Hepatocyte (in vitro differentiated cells): ENCODE measurements at regions not wholly inside any gene's neighbourhood (a gene's known extent, or its start where the extent isn't known, plus 50 kb on each side); places are given as distances from the start of the nearest gene placed in this dataset.

Experiments used
- DNase-seq: peaks from one replicate; pipeline ENCODE4 v3.0.0-alpha.2; 2016; ENCODE audit warnings: low spot score
- H2AFZ ChIP-seq: fragments of 200-600 bp; sonication (generic); 2 replicates; pipeline ENCODE4 v1.6.0; 2016; ENCODE audit warnings: antibody characterized with exemption, mild to moderate bottlenecking
- H3K27ac ChIP-seq: fragments of 200-600 bp; sonication (generic); 2 replicates; pipeline ENCODE4 v1.5.1; 2016; ENCODE audit warnings: mild to moderate bottlenecking
- H3K27me3 ChIP-seq: fragments of 200-600 bp; sonication (generic); 2 replicates; pipeline ENCODE4 v1.6.1; 2016
- H3K36me3 ChIP-seq: fragments of 200-600 bp; sonication (generic); replicated peaks from 2 replicates; pipeline ENCODE4 v1.5.1; 2016; ENCODE audit warnings: low read depth; ENCODE audit not compliant: insufficient read depth
- H3K4me1 ChIP-seq: fragments of 200-600 bp; sonication (generic); 2 replicates; pipeline ENCODE4 v1.5.1; 2016; ENCODE audit warnings: mild to moderate bottlenecking, moderate library complexity; ENCODE audit not compliant: insufficient read depth
- H3K4me2 ChIP-seq: fragments of 200-600 bp; sonication (generic); 2 replicates; pipeline ENCODE4 v1.6.0; 2016
- H3K4me3 ChIP-seq: fragments of 200-600 bp; sonication (generic); 2 replicates; pipeline ENCODE4 v1.5.1; 2016; ENCODE audit warnings: mild to moderate bottlenecking
- H3K79me2 ChIP-seq: fragments of 200-600 bp; sonication (generic); 2 replicates; pipeline ENCODE4 v1.6.0; 2017; ENCODE audit warnings: mild to moderate bottlenecking
- H3K9me2 ChIP-seq: fragments of 200-600 bp; sonication (generic); replicated peaks from 2 replicates; pipeline ENCODE4 v1.6.0; 2017; ENCODE audit warnings: mild to moderate bottlenecking; ENCODE audit not compliant: insufficient read depth
- H3K9me3 ChIP-seq: fragments of 200-600 bp; sonication (generic); 2 replicates; pipeline ENCODE4 v1.5.1; 2016; ENCODE audit warnings: low read depth, mild to moderate bottlenecking
- H4K20me1 ChIP-seq: fragments of 200-600 bp; sonication (generic); 2 replicates; pipeline ENCODE4 v1.6.0; 2016; ENCODE audit warnings: mild to moderate bottlenecking; ENCODE audit not compliant: insufficient read depth, poor library complexity, severe bottlenecking
- EZH2 ChIP-seq: fragments of 200-600 bp; sonication (generic); IDR thresholded peaks from 2 replicates; pipeline ENCODE4 v1.6.1; 2016; ENCODE audit warnings: antibody characterized with exemption, mild to moderate bottlenecking, borderline replicate concordance
- EZH2phosphoT487 ChIP-seq: fragments of 200-600 bp; sonication (generic); IDR thresholded peaks from one replicate; pipeline ENCODE4 v1.6.1; 2018; ENCODE audit warnings: antibody characterized with exemption, mild to moderate bottlenecking, low read depth, moderate library complexity; ENCODE audit not compliant: unreplicated experiment, severe bottlenecking
- WGBS: methylation state at CpG from one replicate; pipeline ENCODE4 v1.1.6; 2016; ENCODE audit warnings: low lambda C conversion rate; ENCODE audit errors: missing lambda C conversion rate; 5-methylcytosine and 5-hydroxymethylcytosine counted together
- TF ChIP-seq, protein P1 (sequence below): fragments of 200-600 bp; sonication (generic); IDR thresholded peaks from 2 replicates; pipeline ENCODE4 v1.5.1; 2016; ENCODE audit warnings: antibody characterized with exemption, mild to moderate bottlenecking; ENCODE audit not compliant: poor library complexity

DNA sequence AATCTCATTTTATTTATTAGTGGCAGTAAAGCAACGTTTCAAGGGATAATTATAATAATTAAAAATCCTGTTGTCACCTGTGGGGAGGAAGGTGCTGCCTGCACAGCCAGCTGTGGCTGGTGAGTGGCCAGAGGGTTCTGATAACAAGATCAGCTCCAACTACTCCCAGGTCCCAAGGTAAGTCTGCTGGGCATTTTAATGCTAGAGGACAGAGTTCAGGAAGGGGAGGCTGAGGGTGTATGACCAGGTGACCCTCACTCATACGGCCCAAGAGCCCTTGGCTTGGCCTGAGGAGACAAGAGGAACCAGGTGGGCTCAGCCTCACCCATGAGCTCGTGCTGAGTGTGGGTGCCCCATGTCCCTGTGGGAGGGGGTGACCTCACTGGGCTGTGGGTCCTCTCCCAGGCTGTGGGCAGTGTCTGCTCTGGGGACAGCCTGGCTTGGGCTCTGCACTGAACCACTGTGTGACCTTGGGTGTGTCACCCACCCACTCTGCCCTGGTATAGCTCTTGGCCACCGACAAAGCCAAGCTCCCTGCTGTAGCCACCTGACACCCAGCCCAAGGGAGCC, 223.8 kb downstream of the PTPRU start:
- no peaks in the 10 kb centered on the region for H3K27me3 ChIP-seq
- 49% methylated on average over 4 of the region's 4 CpGs for WGBS
- H3K9me3 ChIP-seq: no peaks in the 10 kb centered on the region
- H3K4me1 ChIP-seq: no peaks in the 10 kb centered on the region
- no peak overlapping the region for H3K4me3 ChIP-seq
- H2AFZ ChIP-seq: no peak overlapping the region
- no peak for DNase-seq
- no peaks in the 10 kb centered on the region for H4K20me1 ChIP-seq
- no peaks in the 10 kb centered on the region for H3K9me2 ChIP-seq
- TF ChIP-seq, protein P1, sequence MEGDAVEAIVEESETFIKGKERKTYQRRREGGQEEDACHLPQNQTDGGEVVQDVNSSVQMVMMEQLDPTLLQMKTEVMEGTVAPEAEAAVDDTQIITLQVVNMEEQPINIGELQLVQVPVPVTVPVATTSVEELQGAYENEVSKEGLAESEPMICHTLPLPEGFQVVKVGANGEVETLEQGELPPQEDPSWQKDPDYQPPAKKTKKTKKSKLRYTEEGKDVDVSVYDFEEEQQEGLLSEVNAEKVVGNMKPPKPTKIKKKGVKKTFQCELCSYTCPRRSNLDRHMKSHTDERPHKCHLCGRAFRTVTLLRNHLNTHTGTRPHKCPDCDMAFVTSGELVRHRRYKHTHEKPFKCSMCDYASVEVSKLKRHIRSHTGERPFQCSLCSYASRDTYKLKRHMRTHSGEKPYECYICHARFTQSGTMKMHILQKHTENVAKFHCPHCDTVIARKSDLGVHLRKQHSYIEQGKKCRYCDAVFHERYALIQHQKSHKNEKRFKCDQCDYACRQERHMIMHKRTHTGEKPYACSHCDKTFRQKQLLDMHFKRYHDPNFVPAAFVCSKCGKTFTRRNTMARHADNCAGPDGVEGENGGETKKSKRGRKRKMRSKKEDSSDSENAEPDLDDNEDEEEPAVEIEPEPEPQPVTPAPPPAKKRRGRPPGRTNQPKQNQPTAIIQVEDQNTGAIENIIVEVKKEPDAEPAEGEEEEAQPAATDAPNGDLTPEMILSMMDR: no peak
- TF ChIP-seq EZH2 (no peak), EZH2phosphoT487 (no peak)
- no peak overlapping the region for H3K27ac ChIP-seq
- no peaks in the 10 kb centered on the region for H3K36me3 ChIP-seq
- H3K4me2 ChIP-seq: no peak overlapping the region
- H3K79me2 ChIP-seq: no peaks in the 10 kb centered on the region

DNA sequence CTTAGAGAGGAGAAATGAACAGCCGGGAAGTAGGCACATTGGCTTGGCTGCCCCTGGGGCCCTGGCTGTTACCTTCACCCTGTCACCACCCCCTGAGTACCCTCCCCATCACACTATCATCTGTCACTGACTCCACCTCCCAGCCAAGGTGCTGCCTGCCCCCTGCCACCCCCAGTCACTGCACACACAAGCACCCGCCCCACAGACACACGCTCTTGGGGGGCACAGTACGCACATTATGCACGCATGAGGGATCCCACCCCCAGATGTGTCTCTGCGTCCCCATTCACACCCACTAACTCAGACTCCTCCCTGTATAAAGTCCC, 223.3 kb downstream of the PTPRU start:
- Histone ChIP-seq H3K79me2 (no peaks in the 10 kb centered on the region), H3K36me3 (no peaks in the 10 kb centered on the region), H2AFZ (no peak overlapping the region), H3K4me2 (no peak overlapping the region), H3K9me2 (no peaks in the 10 kb centered on the region), H4K20me1 (no peaks in the 10 kb centered on the region), H3K27ac (no peak overlapping the region), H3K9me3 (no peaks in the 10 kb centered on the region), H3K4me1 (no peaks in the 10 kb centered on the region), H3K4me3 (no peak overlapping the region), H3K27me3 (no peaks in the 10 kb centered on the region)
- 75% methylated on average over 4 of the region's 6 CpGs for WGBS
- DNase-seq: no peak
- TF ChIP-seq, protein P1: no peak
- TF ChIP-seq EZH2phosphoT487: no peak
- TF ChIP-seq EZH2: no peak

DNA sequence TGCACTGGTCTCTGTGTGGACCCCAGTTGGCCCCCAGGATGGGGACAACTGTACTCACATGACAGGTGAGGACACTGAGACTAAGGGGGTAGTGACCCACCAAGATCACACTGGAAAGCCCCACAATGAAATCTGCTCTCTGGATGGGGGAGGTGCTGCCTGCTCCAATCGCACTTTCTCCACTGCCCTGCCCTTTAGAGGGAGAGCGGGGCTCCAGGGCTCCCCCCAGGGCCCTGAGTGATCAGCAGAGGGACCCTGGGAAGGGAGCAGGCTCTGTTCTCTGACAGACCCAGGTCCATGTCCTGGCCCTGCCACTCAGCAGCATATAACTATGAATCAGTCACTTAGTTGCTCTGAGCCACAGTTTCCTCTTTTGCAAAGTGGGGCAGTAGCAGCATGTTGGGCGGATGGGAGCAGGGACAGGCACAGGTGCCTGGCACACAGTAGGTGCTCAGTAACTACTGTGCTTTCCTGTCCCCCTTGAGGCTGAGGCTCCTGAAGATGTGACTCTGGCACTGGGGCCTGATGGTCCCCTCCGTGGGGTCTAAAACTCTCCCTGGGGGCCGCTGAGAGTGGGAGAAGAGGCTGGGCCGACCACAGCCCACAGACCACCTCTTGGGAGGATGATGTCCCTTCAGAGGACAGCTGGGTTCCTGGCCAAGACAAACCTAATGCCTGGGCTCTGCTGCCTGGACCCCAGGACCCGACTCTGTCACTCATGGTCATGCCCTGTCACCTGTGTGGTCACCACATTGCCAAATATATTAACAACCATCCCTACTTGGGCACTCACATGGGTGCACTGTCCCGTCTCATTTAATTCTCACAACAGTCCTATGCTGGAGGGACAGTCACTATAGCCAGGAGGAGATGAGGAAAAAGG, 222.7 kb downstream of the PTPRU start:
- Histone ChIP-seq H3K36me3 (no peaks in the 10 kb centered on the region), H4K20me1 (no peaks in the 10 kb centered on the region), H3K9me2 (no peaks in the 10 kb centered on the region), H3K27ac (no peak overlapping the region), H2AFZ (no peak overlapping the region), H3K4me3 (no peak overlapping the region), H3K4me1 (no peaks in the 10 kb centered on the region), H3K4me2 (no peak overlapping the region), H3K9me3 (no peaks in the 10 kb centered on the region), H3K27me3 (no peaks in the 10 kb centered on the region), H3K79me2 (no peaks in the 10 kb centered on the region)
- 76% methylated on average over 8 of the region's 8 CpGs for WGBS
- TF ChIP-seq EZH2phosphoT487 (no peak), EZH2 (no peak)
- TF ChIP-seq, protein P1: no peak
- DNase-seq: no peak
